Suppressor macrophage treated with lipopolysaccharide for 1 hour (primary cell): ENCODE measurements at regions not wholly inside any gene's neighbourhood (a gene's known extent, or its start where the extent isn't known, plus 50 kb on each side); places are given as distances from the start of the nearest gene placed in this dataset.

Source experiments
- DNase-seq, 3 donors: peaks; one replicate each; pipeline ENCODE4 v3.0.0-alpha.2; 2020 to 2022

- DNase-seq, result no peak
These were observed 75.3 kb upstream of the C7orf33 start for GRCh38 chr7:148515237-148515636.

DNA sequence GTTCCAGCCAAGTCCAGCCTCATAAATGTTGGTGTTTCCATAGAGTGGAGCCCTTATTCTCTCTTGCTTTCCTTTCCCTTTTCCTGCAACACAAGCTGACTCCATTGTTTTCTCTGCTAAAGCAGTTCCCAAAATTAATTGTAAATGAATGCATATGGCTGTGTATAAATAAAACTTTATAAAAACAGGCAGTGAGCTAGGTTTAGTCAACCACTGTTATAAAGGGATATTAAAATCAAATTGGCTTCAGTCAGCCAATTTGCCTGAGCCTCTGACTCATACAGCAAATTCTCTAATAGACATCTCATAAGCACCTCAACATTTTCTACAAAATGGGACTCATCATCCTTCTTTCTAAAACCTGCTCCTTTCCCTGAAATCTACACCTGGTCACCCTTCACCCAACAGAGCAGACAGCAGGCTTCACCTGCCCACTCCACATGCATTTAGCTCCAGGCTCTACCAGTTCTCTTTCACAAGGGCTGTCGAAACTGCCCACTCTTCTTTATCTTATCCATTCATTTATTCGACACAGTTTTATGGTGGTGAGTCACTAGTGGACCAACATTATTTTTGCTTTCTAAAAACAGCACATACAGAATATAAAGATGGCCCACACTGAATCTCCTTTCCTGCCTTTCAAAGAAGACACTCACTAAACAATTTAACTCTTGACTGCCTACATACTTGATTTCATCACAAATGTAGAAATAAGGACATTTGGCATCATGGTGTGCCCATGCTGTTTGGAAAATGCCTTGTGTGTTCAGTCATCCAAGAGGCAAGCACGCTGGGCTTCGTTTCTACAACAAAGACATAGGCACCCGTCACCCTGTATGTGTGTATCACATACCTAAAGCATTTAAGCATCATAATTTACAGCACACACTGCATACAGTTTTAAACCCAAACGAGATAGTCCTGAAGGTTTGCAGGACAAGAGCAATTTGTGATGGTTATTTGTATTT lies 74.6 kb upstream of the C7orf33 start:
- no peak for DNase-seq

DNA sequence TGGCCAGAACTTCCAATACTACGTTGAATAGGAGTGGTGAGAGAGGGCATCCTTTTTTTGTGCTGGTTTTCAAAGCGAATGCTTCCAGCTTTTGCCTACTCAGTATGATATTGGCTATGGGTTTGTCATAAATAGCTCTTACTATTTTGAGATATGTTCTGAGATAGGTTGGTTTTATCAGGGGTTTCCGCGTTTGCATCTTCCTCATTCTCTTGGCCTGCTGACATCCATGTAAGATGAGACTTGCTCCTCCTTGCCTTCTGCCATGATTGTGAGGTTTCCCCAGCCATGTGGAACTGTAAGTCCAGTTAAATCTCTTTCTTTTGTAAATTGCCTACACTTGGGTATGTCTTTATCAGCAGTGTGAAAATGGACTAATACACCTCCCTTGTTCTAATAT lies 71.2 kb upstream of the C7orf33 start:
- DNase-seq, result peak; percentile 44 to 54 (median 54)

DNA sequence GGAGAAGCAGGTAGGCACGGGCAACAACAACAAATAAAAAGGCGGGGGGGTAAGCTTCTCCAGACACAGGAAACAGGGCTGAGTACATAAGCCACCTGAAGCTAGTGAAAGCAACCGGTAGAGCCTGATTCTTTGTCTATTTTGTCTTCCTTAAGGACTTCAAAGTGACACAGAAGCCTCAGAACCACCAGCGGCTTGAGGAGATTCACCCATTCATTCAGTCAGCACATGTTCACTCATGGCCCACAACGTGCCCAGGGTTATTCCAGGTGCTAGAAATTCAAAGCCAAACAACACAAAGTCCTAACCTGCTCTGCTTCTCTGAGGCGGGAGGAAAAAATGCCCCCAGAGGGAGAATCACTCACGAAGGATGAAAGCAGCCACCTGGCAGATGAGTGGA lies 69.3 kb upstream of the C7orf33 start:
- DNase-seq, result no peak

DNA sequence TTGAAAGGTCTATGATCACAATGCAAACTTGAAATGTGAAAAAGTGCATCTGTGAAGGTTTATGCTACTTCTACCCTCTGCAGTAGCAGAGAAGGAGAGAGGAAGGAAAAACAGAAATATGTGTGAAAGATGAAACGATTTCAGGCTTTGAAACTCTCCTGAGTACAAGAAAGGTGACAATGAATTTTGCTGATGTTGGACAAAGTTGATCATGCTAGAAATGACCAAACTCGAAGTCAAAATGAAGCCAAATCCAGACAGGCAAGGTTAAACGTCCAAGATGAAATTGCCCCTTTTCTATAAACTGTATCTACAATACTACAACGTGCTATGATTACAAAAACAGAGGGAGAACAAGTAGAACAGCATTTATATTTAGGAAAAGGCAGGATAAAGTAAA lies 67.0 kb upstream of the C7orf33 start:
- DNase-seq, result no peak

DNA sequence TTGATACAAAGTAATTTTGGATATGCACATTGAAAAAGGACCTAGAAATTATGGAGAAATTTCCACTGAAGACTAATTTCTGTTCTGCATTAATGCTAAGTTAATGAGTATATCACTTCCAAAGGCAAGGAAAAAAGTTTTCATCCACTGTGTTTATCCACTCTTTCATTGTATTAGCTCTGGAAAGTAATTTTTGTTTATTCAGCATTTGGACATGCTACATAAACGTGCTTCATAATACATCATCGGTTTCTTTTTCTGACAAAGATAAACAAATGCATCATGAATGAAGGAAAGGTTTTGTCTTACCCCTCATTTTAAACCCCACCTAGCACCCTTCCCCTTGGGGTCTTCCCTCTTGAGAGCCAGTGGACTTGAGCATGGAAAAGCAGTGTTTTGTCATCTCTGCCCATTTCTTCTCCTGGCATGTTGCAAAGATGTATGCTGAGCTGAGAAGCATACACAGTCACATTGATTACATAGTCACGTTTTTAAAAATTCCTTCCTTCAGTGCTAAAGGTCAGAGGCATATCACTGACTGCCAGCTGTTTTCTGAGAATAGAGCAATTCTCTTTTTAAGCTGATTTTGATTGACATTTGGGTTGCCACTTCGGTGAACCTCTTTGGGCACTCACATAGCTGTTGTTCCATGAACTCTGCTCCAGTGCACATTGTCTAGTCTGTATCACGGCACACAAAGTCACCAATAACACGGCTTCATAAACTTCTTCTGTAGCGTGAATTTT lies 65.9 kb upstream of the C7orf33 start:
- DNase-seq, result no peak

GRCh38 chr7:148527717-148528168 lies 62.8 kb upstream of the C7orf33 start:
- DNase-seq, result peak; percentile 95 to 97 (median 96)

GRCh38 chr7:148535217-148535616 lies 55.3 kb upstream of the C7orf33 start:
- DNase-seq, result peak; percentile 84 to 97 (median 91)

GRCh38 chr7:148537435-148537834 lies 53.1 kb upstream of the C7orf33 start:
- DNase-seq, result peak; percentile 12 to 51 (median 25)

DNA sequence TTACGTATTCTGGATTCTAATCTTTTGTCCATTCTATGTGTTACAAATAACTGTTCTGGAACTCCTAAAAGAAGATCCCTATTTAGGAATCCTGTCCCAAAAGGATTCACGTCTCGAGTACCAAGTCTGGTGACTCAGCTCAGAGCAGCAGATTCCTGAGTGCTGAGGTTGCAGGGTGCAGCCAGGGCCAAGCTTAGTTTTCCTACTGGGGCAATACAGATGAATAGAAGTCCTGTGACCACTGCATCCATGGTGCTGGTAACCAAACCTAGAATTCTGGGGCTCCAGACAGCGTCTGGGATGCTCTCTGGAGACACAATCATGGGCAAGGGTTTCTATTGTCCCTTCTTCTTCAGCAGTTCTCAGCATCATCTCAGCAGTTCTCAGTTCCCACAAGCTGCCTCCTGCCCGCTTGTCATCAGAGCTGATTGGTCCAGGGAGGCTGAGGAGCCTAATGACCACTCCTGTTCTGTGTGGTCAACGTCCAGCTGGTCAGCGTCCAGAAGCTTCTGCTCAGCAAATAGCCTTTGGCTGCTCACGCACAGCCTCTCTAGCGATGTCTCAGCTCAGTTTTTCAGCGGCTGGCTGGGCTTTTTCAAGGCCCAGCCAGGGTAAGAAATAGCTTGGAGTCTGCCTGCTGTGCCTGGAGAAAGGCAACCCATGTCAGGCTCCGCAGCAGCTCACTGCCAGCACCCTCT lies 50.4 kb upstream of the C7orf33 start:
- DNase-seq, result no peak
